NCI-H460 (cell line): ENCODE measurements at regions not wholly inside any gene's neighbourhood (a gene's known extent, or its start where the extent isn't known, plus 50 kb on each side); places are given as distances from the start of the nearest gene placed in this dataset.
"Not testable (repeated sequence)": the region's sequence is repeated elsewhere in the genome, so short reads cannot be mapped to it uniquely, and the experiment has no call there.

Experiments
- DNase-seq: peaks from one replicate; pipeline ENCODE4 v3.0.0-alpha.2; 2016; ENCODE audit warnings: low read depth; ENCODE audit errors: extremely low read depth

DNA sequence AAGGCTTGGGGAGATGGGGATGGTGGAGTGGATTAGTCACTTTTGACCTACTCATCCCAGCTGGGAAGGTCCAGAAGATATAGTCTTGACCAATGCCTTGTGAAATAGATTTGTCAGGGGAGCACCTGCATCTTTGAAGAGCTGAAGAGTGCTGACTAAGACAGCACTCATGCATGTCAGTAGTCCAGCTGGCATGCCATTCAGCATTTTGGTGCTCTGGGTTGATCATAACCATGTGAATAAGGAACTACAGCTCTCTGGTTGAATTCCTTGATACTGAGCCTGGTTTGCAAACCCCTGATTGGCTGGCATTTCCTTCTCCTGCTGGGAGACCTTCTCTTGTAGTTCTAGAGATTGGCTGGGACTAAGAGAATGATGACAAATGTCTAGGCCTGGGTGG lies 106.8 kb upstream of the ALX4 start:
- no peak for DNase-seq

DNA sequence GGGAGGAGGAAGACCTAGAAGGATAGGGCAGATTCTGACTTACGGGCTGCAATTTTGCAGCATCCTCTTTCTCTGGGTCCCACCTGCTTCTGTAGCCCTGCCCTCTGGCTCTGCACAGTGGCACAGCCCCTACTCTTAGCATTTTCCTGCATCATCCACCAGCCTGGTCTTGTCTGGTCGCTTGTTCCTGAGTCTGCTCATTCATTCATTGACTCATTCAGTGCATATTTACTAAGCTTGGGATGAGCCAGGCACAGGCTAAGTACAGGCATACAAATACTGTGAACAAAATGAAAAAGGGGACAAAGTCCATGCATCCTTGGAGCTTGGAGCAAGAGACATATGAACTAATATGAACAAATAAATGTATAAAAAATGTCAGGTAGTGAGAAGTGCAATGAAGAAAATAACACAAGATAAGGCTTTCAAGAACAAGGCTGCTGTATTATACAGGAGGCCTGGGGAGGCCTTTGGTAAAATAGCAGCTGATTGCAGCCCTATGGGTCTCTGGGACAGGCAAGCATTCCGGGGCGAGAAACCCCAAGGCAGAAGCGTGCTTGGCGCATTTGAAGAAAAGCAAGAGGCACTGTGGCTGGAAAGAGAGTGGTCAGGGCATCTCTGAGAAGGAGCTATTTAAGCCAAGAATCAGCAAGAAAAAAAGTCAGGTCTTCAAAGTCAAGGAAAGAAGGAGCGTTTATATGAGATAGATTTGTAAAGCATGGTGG lies 108.0 kb upstream of the ALX4 start:
- DNase-seq = no peak

DNA sequence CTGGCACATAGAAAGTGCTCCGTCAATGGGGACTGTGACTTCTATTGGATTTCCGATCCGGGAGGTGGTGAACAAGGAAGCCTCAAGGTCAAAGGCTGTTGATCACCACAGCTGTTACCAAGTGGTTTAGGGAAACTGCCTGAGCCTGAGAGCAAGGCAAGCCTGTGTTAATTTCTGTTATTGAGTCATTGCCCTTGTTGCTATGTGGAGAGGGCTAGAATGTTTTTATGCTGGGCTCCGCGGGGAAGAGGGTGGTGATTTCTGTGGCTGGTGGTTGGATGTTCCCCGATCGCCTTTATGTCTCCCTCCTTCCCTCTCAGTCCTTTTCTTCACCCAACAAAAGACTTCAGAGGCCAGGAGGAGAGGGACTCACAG lies 108.5 kb upstream of the ALX4 start:
- no peak for DNase-seq

DNA sequence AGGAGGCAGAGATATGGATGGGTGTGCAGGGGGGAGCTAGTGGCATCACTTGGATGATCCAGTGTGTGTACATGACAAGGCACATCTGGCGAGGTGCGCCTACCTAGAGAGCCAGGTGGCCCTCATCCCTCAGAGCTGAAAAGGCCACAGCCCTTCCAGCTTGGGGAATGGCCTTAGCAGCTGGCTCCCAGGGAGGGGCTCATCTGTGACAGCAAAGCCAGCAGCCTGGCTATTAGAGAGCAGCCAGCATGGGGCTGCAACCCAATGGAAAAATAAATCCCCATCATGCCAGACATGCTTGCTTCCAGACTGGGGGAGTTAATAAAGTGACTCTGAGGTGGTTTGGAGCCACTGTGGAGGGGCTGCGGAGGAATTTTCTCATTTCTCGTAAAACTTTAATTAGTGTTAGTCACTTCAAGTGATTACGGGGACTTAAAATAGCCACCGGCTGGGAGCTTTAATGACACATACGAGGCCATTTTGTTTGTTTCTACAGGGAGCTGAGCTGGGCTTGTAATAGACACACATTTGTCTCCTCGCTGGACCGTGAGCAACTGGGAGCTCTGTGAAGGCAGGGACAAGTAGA lies 111.2 kb upstream of the ALX4 start:
- no peak for DNase-seq

- no peak for DNase-seq
Observed at GRCh38 chr11:44423289-44423688, 113.3 kb upstream of the ALX4 start.

DNA sequence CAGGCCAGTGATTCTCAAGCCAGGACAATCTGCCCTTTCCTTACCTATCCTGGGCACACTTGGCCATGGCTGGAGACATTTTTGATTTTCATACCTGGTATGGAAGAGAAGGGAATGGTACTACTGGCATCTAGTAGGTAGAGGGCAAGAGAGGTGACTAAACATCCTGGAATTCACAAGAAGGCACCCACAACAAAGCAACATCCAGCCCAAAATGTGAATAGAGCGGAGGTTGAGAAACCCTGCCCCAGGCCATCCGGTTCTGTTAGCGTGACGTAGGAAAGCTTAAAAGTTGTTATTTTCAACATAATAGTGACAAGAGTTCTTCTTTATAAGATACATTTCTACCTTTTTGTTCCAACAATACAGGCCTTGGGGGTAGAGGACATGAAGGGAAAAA lies 114.9 kb upstream of the ALX4 start:
- no peak for DNase-seq

- DNase-seq = no peak
Observed at GRCh38 chr11:44426119-44426518, 116.2 kb upstream of the ALX4 start.

- DNase-seq = no peak
Observed at GRCh38 chr11:44426958-44427357, 117.0 kb upstream of the ALX4 start.

- DNase-seq = no peak
Observed at GRCh38 chr11:44427432-44427831, 117.5 kb upstream of the ALX4 start.

- no peak for DNase-seq
Observed at GRCh38 chr11:44430140-44430539, 120.2 kb upstream of the ALX4 start.

DNA sequence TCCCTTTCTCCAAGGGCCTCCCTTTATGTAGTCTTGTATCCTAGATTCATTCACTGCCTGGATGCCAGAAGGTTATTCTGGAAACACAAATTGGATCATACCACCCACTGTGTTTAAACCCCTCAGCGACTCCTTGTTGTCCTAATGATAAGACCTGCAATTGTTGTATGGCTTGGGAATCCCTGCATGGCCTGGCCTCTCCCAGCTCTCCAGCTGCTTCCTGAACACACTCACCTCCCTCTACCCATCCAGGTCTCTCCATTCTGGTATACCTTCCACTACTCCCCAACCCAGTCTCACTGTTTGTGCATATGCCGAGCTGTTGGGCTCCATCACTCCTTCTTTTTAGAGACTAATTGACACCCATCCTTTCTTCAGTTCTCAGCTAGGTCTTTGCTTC lies 124.3 kb upstream of the ALX4 start:
- no peak for DNase-seq

DNA sequence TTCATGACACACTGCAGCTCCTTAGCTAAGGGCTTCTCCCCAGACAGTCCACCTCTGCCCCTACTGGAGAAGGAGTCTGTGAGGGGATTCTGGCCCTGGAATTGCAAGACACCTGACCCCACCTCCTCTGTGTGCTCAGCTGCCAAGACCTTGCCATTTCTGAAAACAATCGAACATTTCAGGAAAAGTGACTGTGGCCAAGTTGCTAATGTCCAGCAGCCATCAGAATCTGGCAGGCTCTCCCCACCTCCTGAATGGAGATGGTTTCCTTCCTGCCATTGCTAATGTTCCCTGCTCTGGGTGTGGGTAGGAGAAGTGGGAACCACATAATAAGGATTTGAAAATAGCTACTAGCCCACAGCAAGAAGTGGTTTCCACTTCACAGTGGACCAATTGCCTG lies 127.2 kb upstream of the ALX4 start:
- DNase-seq = no peak

- DNase-seq = not testable (repeated sequence)
Observed at GRCh38 chr11:44442893-44443673, 122.4 kb upstream of the CD82 start.

DNA sequence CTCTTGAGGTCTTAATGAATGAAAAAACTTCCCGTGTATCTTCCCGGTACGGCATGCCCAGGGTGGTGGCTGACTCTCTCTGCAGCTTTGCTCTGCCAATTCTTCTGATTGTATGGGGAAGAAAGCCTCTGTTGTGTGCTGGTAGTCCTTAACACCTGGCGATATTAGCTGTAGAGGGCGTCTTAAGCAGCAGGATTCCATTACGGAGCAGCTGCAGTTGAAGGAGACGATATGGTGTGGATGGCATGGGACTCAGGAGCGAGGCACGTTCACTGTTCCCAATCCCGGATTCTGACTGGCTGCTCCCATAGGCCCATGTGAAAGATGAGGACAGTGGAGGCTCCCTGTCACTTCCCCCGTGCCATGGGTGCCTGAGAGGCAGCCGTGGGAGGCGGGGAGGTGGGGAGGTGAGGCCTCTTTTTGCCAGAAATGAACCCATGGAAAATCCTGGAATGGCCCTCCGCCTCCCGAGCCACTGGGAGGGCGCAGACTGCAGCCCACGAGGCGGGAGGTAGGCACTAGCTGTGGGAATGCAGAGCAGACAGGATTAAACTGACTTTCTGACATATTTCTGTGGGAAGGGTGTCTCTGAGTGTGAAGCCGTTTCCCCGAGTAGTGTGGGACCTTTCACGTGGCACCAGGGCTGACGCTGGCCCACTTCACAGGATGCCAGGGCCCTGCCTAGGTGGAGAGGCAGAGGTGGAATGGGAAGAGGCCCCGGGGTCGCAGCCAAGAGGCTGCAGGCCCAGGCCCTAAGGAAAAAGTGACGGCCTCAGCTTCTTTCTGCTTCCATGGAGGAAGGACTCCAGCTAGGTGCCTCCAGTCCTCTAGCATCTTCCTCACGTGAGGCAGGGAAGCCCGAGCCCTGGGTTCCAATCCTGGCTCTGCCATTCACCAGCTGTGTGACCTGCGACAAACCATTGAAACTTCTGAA lies 121.4 kb upstream of the CD82 start:
- no peak for DNase-seq

DNA sequence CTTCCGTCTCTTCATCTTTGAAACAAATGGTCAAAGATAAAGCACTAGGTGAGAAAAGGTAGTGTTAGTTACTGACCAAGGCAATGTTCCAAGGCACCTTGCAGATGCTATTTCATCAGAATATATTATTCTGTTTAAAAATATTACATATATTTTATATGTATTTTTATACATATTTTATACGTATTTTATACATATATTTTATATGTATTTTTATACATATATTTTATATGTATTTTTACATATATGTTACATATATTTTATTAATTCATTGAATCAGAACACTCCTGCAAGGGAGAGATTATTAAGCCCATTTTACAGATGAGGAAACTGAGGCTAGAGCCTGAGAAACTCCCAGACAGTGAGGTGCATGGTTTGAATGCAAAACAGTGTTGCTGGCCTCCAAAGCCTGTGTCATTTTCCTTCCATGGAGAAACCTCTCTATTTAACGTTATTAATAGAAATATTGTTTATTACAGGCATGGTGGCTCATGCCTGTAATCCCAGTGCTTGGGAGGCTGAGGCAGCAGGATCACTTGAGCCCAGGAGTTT lies 120.6 kb upstream of the CD82 start:
- DNase-seq = no peak

DNA sequence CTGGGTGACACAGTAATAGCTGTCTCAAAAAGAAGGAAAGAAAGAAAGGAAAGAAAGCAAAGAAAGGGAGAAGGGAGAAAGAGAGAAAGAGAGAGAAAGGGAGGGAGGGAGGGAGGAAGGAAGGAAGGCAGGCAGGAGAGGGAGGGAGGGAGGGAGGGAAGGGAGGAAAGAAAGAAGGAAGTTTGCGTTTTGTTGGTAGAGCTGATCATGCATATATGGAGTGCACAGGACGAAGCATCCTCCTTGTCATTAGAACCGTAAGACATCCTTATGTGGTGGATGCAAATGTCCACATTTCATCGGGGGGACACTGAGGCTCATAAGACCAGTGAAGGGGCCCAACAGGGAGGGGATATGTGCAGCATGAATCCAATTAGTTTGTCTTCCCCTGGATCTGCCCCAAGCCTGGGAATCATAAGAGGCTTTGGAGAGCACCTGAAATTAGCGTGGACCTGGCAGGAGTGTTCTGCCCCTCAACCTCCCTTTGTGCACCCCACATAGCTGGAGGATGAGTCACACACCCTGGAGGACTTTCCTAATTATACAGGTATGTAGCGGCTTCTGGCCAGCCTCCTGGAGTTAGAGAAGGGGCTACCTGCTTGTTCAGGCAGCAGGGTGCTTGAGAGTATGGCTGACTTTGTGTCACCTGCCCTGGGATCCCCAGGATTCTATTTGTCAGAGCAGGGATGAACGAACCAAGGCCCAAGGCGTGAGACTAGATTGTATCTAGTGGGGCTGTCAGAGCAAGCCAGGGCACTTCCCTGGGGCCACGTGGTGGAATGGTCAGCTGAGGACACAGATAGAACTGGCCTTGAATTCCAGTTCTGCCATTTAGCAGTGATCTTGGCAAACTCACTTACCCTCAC lies 119.7 kb upstream of the CD82 start:
- DNase-seq = no peak

DNA sequence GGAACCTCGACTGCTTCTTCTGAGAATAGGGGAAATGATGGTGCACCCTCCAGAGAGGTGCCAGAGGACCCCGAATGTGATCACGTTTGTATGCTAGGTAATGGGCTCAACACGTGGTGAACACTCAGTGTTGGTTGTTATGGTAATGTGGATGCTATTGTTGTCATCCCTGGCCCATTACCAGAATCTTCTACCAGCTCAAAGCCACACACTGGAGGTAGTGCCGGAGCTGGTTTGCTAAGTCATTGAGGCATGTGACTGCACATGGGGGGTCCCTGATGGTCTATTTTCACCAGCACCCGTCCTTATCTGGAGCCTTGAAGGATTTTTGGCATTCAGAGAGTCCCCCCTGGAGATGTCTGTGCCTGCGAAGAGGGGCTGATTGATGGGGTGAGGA lies 119.1 kb upstream of the CD82 start:
- no peak for DNase-seq

DNA sequence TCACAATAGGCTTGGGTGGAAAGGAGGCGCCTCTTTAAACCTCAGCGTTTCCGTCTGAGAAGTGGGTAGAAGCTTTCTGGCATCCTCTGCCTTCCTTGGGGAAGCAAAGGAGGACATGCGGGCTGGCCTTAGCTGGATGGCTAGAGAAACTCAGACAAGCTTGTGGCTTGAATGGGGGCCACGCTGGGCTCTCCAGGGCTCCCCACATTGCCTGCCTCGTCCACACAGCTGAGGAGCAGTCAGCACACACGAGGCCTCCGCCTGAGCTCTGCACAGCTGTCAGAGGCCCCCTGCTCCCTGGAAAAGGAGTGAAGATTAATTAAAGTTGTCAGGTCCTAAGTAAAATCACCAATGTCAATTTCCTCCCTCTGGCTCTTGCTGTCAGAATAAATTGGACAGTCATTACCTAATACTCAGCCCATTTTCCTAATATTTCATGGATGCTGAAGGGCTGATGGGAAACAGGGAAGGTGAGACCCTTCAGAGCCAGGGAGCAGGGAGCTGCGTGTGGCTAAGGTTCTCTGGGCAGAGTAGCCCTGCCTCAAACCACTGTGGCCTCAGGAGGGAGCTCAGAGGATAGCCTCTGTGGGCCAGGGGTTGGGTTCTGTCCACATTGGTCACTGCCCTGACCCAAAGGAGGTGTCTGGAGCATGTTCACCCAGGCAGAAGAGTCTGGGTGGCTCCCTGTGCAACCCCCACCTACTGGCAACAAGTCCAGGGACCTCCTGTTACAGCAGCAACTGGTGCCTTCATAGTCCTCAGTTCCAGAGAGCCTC lies 118.3 kb upstream of the CD82 start:
- no peak for DNase-seq
